ENCODE measurements at regions not wholly inside any gene's neighbourhood (a gene's known extent, or its start where the extent isn't known, plus 50 kb on each side); places are given as distances from the start of the nearest gene placed in this dataset.

DNA sequence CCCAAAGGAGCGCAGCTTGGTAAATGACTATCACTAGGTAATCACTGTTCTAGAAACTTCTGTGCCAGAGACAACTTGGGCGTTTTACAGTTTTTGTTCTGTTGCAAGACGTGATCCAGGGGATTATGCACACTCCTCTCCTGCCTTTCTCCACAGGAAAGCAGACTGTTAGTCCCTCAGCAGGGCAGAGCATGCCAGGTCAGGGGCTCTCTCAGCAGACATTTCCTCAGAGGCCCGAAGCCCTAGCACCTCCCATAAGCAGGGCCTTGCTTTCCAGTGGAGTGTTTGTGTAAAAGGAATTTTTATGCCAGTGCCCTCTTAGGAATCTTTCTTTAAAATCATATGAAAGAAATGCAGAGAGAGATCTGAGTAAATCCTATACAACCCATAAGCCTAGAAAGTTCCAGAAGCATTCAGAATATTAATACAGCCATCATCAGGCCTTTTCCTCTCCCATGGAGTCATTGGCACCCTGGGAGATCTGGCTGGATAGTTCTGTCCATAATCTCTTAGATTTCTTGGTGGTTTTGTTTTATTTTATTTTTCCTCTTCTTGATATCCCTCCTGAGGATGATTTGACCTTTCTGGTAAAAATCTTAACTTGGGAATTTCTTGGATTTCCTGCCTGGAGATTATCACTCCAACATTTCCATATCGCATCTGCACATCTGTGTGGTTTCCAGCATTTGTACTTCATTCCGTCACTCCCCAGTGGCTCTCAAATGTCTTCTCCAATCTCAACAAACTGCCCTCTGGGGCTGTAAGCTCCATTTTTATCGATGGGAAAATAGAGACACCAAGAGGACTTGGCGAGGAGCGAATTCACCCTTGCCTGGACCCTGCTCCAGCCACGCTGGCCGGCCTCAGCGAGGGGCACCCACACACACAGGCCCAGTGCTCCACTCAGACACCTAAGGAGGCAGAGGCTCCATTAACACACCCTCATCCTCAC lies 116.1 kb downstream of the PSMG1 start:
- ChIA-PET CTCF (no interaction called here), POLR2A (no interaction called here)
- H3K36me3 ChIP-seq (ENCODE audit: control insufficient read depth in 2 of 2, insufficient read depth in 1 of 2, low read length in 2 of 2) = no peaks in the 10 kb centered on the region
- TF ChIP-seq ZNF501 (tag by site-specific recombination; IDR thresholded peaks at IDR 0.05) (no peak), ZNF223 (tag by site-specific recombination; IDR thresholded peaks at IDR 0.05) (no peak), KLF7 (tag by site-specific recombination; IDR thresholded peaks at IDR 0.05; ENCODE audit: borderline replicate concordance) (no peak), ZNF704 (tag by site-specific recombination; IDR thresholded peaks at IDR 0.05) (no peak), HOXD13 (CRISPR knock-in tag; IDR thresholded peaks at IDR 0.05; ENCODE audit: borderline replicate concordance) (no peak)
- no peaks in the 10 kb centered on the region for H3K4me1 ChIP-seq (ENCODE audit: control insufficient read depth, insufficient read depth, low read length)
- H3K4me3 ChIP-seq (ENCODE audit: low read depth, low read length) = no peak overlapping the region
- H3K9me3 ChIP-seq (ENCODE audit: control insufficient read depth, insufficient read depth, low read depth, low read length) = no peaks in the 10 kb centered on the region
- H3K27ac ChIP-seq (ENCODE audit: extremely low read depth, low read depth, low read length) = no peak overlapping the region

GRCh38 chr21:39065917-39066316 lies 117.3 kb downstream of the PSMG1 start:
- TF ChIP-seq, protein P1, sequence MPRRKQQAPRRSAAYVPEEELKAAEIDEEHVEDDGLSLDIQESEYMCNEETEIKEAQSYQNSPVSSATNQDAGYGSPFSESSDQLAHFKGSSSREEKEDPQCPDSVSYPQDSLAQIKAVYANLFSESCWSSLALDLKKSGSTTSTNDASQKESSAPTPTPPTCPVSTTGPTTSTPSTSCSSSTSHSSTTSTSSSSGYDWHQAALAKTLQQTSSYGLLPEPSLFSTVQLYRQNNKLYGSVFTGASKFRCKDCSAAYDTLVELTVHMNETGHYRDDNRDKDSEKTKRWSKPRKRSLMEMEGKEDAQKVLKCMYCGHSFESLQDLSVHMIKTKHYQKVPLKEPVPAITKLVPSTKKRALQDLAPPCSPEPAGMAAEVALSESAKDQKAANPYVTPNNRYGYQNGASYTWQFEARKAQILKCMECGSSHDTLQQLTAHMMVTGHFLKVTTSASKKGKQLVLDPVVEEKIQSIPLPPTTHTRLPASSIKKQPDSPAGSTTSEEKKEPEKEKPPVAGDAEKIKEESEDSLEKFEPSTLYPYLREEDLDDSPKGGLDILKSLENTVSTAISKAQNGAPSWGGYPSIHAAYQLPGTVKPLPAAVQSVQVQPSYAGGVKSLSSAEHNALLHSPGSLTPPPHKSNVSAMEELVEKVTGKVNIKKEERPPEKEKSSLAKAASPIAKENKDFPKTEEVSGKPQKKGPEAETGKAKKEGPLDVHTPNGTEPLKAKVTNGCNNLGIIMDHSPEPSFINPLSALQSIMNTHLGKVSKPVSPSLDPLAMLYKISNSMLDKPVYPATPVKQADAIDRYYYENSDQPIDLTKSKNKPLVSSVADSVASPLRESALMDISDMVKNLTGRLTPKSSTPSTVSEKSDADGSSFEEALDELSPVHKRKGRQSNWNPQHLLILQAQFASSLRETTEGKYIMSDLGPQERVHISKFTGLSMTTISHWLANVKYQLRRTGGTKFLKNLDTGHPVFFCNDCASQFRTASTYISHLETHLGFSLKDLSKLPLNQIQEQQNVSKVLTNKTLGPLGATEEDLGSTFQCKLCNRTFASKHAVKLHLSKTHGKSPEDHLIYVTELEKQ (tag by site-specific recombination; IDR thresholded peaks at IDR 0.05; ENCODE audit: borderline replicate concordance) = no peak
- TF ChIP-seq ZNF148 (tag by site-specific recombination; IDR thresholded peaks at IDR 0.05; ENCODE audit: borderline replicate concordance) (no peak), REPIN1 (tag by site-specific recombination; IDR thresholded peaks at IDR 0.05; ENCODE audit: low read depth) (no peak), ZSCAN16 (tag by site-specific recombination; IDR thresholded peaks at IDR 0.05) (no peak), TCF7L2 (IDR thresholded peaks at IDR 0.05; ENCODE audit: borderline replicate concordance, low read depth, low read length) (0 out of 2 replicates have a peak, but pooled peaks have one; percentile 38)
- TF ChIP-seq, protein P2, sequence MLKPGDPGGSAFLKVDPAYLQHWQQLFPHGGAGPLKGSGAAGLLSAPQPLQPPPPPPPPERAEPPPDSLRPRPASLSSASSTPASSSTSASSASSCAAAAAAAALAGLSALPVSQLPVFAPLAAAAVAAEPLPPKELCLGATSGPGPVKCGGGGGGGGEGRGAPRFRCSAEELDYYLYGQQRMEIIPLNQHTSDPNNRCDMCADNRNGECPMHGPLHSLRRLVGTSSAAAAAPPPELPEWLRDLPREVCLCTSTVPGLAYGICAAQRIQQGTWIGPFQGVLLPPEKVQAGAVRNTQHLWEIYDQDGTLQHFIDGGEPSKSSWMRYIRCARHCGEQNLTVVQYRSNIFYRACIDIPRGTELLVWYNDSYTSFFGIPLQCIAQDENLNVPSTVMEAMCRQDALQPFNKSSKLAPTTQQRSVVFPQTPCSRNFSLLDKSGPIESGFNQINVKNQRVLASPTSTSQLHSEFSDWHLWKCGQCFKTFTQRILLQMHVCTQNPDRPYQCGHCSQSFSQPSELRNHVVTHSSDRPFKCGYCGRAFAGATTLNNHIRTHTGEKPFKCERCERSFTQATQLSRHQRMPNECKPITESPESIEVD (tag by site-specific recombination; IDR thresholded peaks at IDR 0.05) = no peak
- no peaks in the 10 kb centered on the region for H3K4me1 ChIP-seq (ENCODE audit: control insufficient read depth, insufficient read depth, low read length)
- H3K9me3 ChIP-seq (ENCODE audit: control insufficient read depth, insufficient read depth, low read depth, low read length) = no peaks in the 10 kb centered on the region
- ChIA-PET CTCF (no interaction called here), POLR2A (interaction anchor here (0.5 kb wide), 1 partner anchor 142 kb away, joined by 3 read pairs; no protein-coding TSS in a partner anchor)
- no peak overlapping the region for H3K27ac ChIP-seq (ENCODE audit: extremely low read depth, low read depth, low read length)
- H3K4me3 ChIP-seq (ENCODE audit: low read depth, low read length) = no peak overlapping the region
- no peaks in the 10 kb centered on the region for H3K36me3 ChIP-seq (ENCODE audit: control insufficient read depth in 2 of 2, insufficient read depth in 1 of 2, low read length in 2 of 2)
